ENCODE measurements at regions not wholly inside any gene's neighbourhood (a gene's known extent, or its start where the extent isn't known, plus 50 kb on each side); places are given as distances from the start of the nearest gene placed in this dataset.

DNA sequence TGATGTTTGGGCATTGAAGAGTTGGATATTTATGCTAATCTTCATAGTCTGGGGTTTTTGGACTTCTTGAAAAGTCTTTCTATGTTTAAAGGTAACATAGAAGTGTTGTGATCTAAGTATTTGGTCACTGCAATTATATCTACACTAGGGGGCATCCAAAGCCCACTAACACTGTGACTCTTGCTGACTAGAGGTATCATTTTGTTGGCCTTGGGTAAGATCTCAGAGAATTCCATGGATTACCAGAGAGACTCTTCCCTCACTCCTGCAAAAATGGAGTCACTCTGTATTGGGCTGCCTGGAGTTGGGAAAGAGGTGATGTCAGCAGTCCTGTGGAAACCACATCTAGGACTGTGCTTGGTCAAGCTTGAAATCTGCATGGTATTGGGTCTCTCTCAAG is 1077.6 kb downstream of the FAM133A start:
- TF ChIP-seq POLR2AphosphoS5 (IDR thresholded peaks at IDR 0.05) (no peak), POLR2A (IDR thresholded peaks at IDR 0.05) (no peak)
- TF ChIP-seq, protein P1, sequence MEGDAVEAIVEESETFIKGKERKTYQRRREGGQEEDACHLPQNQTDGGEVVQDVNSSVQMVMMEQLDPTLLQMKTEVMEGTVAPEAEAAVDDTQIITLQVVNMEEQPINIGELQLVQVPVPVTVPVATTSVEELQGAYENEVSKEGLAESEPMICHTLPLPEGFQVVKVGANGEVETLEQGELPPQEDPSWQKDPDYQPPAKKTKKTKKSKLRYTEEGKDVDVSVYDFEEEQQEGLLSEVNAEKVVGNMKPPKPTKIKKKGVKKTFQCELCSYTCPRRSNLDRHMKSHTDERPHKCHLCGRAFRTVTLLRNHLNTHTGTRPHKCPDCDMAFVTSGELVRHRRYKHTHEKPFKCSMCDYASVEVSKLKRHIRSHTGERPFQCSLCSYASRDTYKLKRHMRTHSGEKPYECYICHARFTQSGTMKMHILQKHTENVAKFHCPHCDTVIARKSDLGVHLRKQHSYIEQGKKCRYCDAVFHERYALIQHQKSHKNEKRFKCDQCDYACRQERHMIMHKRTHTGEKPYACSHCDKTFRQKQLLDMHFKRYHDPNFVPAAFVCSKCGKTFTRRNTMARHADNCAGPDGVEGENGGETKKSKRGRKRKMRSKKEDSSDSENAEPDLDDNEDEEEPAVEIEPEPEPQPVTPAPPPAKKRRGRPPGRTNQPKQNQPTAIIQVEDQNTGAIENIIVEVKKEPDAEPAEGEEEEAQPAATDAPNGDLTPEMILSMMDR (IDR thresholded peaks at IDR 0.05 in 8 of 11, conservative IDR thresholded peaks at IDR 0.05 in 3 of 11) = no peak
- no peaks in the 10 kb centered on the region for H3K4me1 ChIP-seq
- H3K27ac ChIP-seq = no peak overlapping the region
- H3K4me3 ChIP-seq = no peak overlapping the region
- peaks cover 0 to 3% (median 0%) of the 10 kb centered on the region in 8 donors for H3K9me3 ChIP-seq
- intact Hi-C loops (cut with DNase I; ENCODE audit: low total_unique reads) = no loop called here
- no peak for DNase-seq
- no peaks in the 10 kb centered on the region for H3K36me3 ChIP-seq
- peaks cover 0 to 8% (median 0%) of the 10 kb centered on the region in 7 donors for H3K27me3 ChIP-seq (replicated peaks in 1 of 7)

DNA sequence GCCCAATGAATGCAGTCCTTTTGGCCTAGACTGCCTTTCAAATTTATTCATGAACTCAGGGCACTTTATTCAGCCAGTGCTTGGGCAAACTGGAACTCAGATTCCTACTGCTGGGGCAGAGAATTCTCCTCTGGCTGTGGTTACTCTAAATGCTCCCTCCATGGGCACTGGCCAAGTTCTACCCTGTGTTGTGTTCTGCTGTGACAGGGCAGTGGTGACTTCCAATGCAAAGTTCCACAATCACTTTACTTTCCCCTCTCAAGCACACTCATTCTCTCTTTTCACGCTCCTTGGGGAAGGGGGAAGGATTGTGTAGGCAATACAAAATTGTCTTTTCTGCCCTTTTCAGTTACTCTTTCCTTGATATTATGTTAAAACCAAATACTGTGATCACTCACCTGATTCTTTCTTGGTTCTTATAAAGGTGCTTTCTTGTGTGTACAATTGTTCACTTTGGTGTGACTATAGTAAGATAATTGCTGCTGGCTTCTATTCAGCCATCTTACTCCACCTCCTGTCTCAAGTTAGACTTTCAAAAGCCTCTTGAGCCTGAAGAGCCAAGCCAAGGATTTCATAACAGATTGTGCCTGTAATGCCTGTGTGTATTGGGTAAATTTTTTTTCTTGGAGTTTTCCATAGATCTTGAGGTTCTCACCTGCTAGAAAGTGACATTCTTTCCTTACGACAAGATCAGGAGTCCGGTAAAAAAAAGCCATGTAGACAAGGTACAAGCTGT is 1078.6 kb downstream of the FAM133A start:
- 88 to 92% (median 90%) methylated on average over 3 of the region's 3 CpGs for WGBS, 5 donors
- no peak for DNase-seq
- Histone ChIP-seq H3K27ac (no peak overlapping the region), H3K4me1 (no peaks in the 10 kb centered on the region), H3K9me3 (peaks cover 0 to 3% (median 0%) of the 10 kb centered on the region in 8 donors), H3K27me3 (replicated peaks in 1 of 7) (peaks cover 0 to 8% (median 0%) of the 10 kb centered on the region in 7 donors), H3K36me3 (no peaks in the 10 kb centered on the region), H3K4me3 (no peak overlapping the region)
- intact Hi-C loops (cut with DNase I; ENCODE audit: low total_unique reads) = no loop called here
- TF ChIP-seq POLR2A (IDR thresholded peaks at IDR 0.05) (no peak), POLR2AphosphoS5 (IDR thresholded peaks at IDR 0.05) (no peak)
- TF ChIP-seq, protein P1 (IDR thresholded peaks at IDR 0.05 in 8 of 11, conservative IDR thresholded peaks at IDR 0.05 in 3 of 11) = no peak

DNA sequence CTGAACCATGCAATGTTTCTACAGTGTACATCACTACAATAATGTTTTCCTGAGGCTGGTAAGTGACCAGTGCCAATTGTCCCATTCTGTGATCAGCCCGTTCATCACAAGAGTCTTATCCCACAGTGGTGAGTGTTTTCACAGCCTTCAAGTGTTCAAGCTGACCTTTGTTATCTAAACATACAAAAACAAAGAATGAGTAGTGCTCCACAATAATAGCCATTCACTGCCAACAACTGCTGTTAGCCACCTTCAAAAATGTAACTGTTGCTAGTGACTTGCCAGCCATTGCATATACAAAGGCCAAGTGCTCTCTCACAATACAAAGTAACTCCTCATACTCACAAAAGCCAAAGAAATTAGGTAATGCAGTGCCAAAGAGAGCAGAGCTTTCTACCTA is 1084.1 kb downstream of the FAM133A start:
- WGBS, 5 donors = 61 to 82% (median 64%) methylated on average over 1 of the region's 1 CpG

DNA sequence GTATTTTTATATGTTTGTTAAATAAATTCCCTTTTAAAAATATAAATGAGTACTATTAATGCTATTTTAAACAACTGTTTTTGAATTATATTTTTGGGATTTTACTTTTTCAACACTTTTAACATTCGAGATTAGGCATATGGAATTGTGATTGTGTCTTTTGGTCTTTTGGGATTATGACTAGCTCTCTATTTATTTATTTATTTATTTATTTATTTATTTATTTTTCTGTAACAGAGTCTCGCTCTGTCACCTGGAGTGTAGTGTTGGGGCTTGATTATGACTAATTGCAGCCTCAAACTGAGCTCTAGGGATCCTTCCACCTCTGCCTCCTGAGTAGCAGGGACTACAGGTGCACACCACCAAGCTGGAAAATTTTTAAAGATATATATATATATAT is 1101.6 kb downstream of the FAM133A start:
- H3K36me3 ChIP-seq = no peaks in the 10 kb centered on the region
- H3K9me3 ChIP-seq = peaks cover 0 to 3% (median 0%) of the 10 kb centered on the region in 8 donors
- no peak overlapping the region for H3K27ac ChIP-seq
- no peak for DNase-seq
- no peak for TF ChIP-seq POLR2AphosphoS5 (IDR thresholded peaks at IDR 0.05)
- TF ChIP-seq, protein P1 (IDR thresholded peaks at IDR 0.05 in 8 of 11, conservative IDR thresholded peaks at IDR 0.05 in 3 of 11) = no peak
- no peak for TF ChIP-seq POLR2A (IDR thresholded peaks at IDR 0.05)
- no peaks in the 10 kb centered on the region for H3K27me3 ChIP-seq (replicated peaks in 1 of 7)
- 64 to 79% (median 70%) methylated on average over 2 of the region's 2 CpGs for WGBS, 5 donors
- no peak overlapping the region for H3K4me3 ChIP-seq
- no peaks in the 10 kb centered on the region for H3K4me1 ChIP-seq
- intact Hi-C loops (cut with DNase I; ENCODE audit: low total_unique reads) = no loop called here

More for the DNA sequence above, 1084.1 kb downstream of the FAM133A start:
- Histone ChIP-seq H3K9me3 (peaks cover 0 to 3% (median 0%) of the 10 kb centered on the region in 8 donors), H3K27me3 (replicated peaks in 1 of 7) (no peaks in the 10 kb centered on the region), H3K36me3 (no peaks in the 10 kb centered on the region), H3K4me3 (no peak overlapping the region), H3K4me1 (no peaks in the 10 kb centered on the region), H3K27ac (no peak overlapping the region)
- intact Hi-C loops (cut with DNase I; ENCODE audit: low total_unique reads) = no loop called here
- no peak for DNase-seq
- TF ChIP-seq, protein P1 (IDR thresholded peaks at IDR 0.05 in 8 of 11, conservative IDR thresholded peaks at IDR 0.05 in 3 of 11) = no peak
- TF ChIP-seq POLR2A (IDR thresholded peaks at IDR 0.05) = no peak
- TF ChIP-seq POLR2AphosphoS5 (IDR thresholded peaks at IDR 0.05) = no peak

Measured in spleen (tissue), 11 donors.